Common myeloid progenitor, CD34-positive (primary cell): ENCODE measurements at regions not wholly inside any gene's neighbourhood (a gene's known extent, or its start where the extent isn't known, plus 50 kb on each side); places are given as distances from the start of the nearest gene placed in this dataset.

Experiments used
- CTCF ChIA-PET: fragments of 350-600 bp; sonication (Branson Sonifier 250); formaldehyde crosslinking; loops from one replicate; lab custom pipeline; 2021; ENCODE audit warnings: antibody characterized with exemption; lab: Charles Lee
- POLR2A ChIA-PET: fragments of 350-600 bp; sonication (Branson Sonifier 250); formaldehyde crosslinking; loops from one replicate; lab custom pipeline; 2021; ENCODE audit warnings: antibody characterized with exemption; lab: Charles Lee
- DNase-seq, 3 donors: peaks; one replicate each; pipeline versions ENCODE4 v3.0.0 to v3.0.0-alpha.2; 2013
- H3K27ac ChIP-seq, 2 experiments: 1 replicate in 1 of 2; 2 replicates in 1 of 2; pipeline ENCODE4 v1.7.0; 2013; ENCODE audit warnings: inconsistent platforms in 2 of 2, low read length in 2 of 2, mild to moderate bottlenecking in 2 of 2, low read depth in 1 of 2, moderate library complexity in 1 of 2; ENCODE audit not compliant: severe bottlenecking in 2 of 2, insufficient read depth in 1 of 2, poor library complexity in 1 of 2
- H3K27me3 ChIP-seq, 5 experiments: replicated peaks in 2 of 5; 1 replicate in 3 of 5; 2 replicates in 2 of 5; pipeline versions ENCODE4 v1.6.1 to v1.7.0; 2013; ENCODE audit warnings: low read length in 4 of 5, mild to moderate bottlenecking in 2 of 5, moderate library complexity in 2 of 5, inconsistent platforms in 1 of 5; ENCODE audit not compliant: insufficient read depth in 5 of 5, control insufficient read depth in 4 of 5
- H3K36me3 ChIP-seq, 4 experiments: 1 replicate in 2 of 4; 2 replicates in 2 of 4; pipeline versions ENCODE4 v1.6.1 to v1.7.0; 2013; ENCODE audit warnings: low read length in 3 of 4, control low read depth in 1 of 4, mild to moderate bottlenecking in 1 of 4; ENCODE audit not compliant: control insufficient read depth in 4 of 4, insufficient read depth in 4 of 4
- H3K4me1 ChIP-seq, 4 experiments: 1 replicate in 3 of 4; 2 replicates in 1 of 4; pipeline versions ENCODE4 v1.6.1 to v1.7.1; 2013; ENCODE audit warnings: low read length in 3 of 4, mild to moderate bottlenecking in 3 of 4, control low read depth in 1 of 4, inconsistent platforms in 1 of 4, moderate library complexity in 1 of 4; ENCODE audit not compliant: control insufficient read depth in 4 of 4, insufficient read depth in 4 of 4; ENCODE audit errors: control extremely low read depth in 1 of 4
- H3K4me3 ChIP-seq, 7 experiments: 1 replicate in 4 of 7; 2 replicates in 3 of 7; pipeline versions ENCODE4 v1.5.1 to v1.7.0; 2013; ENCODE audit warnings: mild to moderate bottlenecking in 7 of 7, low read length in 6 of 7, moderate library complexity in 6 of 7, inconsistent platforms in 2 of 7, low read depth in 2 of 7, control low read depth in 1 of 7; ENCODE audit not compliant: insufficient read depth in 4 of 7, control insufficient read depth in 1 of 7; ENCODE audit errors: extremely low read depth in 1 of 7
- H3K9me3 ChIP-seq, 5 experiments: 1 replicate in 4 of 5; 2 replicates in 1 of 5; pipeline versions ENCODE4 v1.6.1 to v1.7.1; 2013; ENCODE audit warnings: low read length in 4 of 5, mild to moderate bottlenecking in 2 of 5, inconsistent platforms in 1 of 5, low read depth in 1 of 5, moderate library complexity in 1 of 5; ENCODE audit not compliant: control insufficient read depth in 4 of 5, insufficient read depth in 2 of 5; ENCODE audit errors: control extremely low read depth in 1 of 5
- WGBS: methylation state at CpG from one replicate; pipeline ENCODE4 v1.1.5; 2013; ENCODE audit not compliant: insufficient coverage; 5-methylcytosine and 5-hydroxymethylcytosine counted together

DNA sequence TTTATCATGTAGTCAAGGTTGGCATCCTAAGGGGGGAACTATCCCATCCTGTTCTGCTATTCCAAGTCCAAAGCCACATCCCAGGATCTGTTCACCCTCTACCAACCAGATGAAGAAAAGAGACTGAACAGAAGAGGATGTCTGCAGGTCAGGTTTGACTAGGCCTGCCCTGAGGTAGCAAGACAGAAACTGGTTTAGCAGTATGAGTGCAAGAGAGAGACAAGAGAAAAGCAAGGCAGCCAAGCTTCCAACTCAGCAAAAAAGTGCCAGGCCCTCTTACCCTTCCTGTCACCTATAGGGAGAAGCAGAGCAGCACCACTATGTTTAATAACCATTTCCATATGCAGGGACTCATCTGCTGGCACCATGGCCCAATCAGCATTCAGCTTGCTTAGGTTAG lies 320.8 kb upstream of the DUSP10 start:
- no peaks in the 10 kb centered on the region for H3K27me3 ChIP-seq
- CTCF ChIA-PET: interaction anchor here (1.4 kb wide), 1 partner anchor 9 kb away, joined by 4 read pairs; no protein-coding TSS in a partner anchor
- no peaks in the 10 kb centered on the region for H3K4me1 ChIP-seq
- H3K27ac ChIP-seq: no peak overlapping the region
- no peak overlapping the region for H3K4me3 ChIP-seq
- H3K9me3 ChIP-seq: peaks cover 0 to 23% (median 2%) of the 10 kb centered on the region in 5 experiments
- POLR2A ChIA-PET: no interaction called here
- no peak for DNase-seq
- no peaks in the 10 kb centered on the region for H3K36me3 ChIP-seq

DNA sequence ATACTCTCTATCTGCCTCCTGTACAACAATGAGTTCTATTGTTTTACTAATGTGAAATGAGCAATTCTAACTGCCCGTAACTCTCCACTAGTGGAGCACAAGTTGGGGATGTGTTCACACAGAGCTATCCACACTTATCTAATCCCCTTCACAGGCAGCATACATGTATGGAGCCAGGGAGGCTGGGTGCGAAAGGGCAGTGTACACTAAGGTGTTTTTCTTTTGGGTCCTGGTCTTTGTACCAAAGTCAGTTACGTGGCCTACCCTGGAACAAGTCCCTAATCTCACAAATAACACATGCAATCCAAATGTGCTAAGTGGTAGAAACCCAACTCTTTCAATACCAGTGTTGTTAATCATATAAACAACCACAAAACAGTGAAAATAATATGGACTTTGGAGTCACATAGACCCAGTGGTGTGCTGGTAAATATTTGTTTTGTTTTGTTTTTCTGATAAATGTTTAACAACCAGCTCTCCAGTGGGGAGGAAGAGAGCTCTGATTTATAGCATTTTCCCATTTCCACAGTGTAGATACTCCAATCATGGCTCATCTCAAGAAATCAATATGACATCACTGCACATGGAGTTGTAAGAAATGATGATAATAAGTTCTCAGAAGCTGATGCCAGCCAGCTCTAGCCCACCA lies 319.9 kb upstream of the DUSP10 start:
- H3K36me3 ChIP-seq: no peaks in the 10 kb centered on the region
- DNase-seq: no peak
- H3K27ac ChIP-seq: no peak overlapping the region
- ChIA-PET POLR2A (no interaction called here), CTCF (interaction anchor here (1.4 kb wide), 1 partner anchor 10 kb away, joined by 4 read pairs; no protein-coding TSS in a partner anchor)
- H3K4me1 ChIP-seq: no peaks in the 10 kb centered on the region
- WGBS: 100% methylated on average over 2 of the region's 3 CpGs
- H3K27me3 ChIP-seq: no peaks in the 10 kb centered on the region
- H3K4me3 ChIP-seq: no peak overlapping the region
- peaks cover 0 to 23% (median 2%) of the 10 kb centered on the region in 5 experiments for H3K9me3 ChIP-seq

DNA sequence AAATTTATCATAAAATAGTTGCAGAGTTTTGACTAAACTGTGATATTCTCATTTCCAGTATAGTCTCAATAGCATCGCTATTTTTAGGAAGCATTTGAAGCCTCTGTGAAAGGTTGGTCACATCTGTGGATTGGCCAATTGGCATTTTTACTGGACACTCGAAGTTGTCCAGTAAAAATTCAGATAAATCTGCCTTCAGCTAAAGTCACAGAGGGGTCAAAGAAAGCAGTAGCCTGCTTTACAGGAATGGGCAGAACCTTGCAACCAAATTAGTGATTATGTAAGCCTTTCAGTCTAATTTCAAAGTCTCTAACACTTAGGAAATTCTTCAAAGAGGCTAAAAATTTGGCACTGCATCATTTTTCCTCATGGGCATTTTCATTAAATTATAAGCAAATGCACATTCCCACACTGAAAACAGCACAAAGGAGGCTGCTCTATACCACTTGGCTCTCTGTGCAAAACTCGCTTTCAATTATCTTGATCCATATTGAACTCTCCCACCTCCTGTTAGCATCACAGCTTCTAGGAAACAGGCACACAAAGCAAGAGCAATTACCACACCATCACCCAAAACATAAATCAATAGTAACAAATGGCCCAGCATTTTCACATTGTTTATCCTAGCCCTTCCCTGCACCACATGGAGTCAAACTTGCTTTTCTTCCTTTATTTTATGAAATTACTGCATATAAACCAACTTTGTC lies 318.5 kb upstream of the DUSP10 start:
- Histone ChIP-seq H3K36me3 (no peaks in the 10 kb centered on the region), H3K27ac (no peak overlapping the region), H3K27me3 (no peaks in the 10 kb centered on the region), H3K4me1 (no peaks in the 10 kb centered on the region), H3K4me3 (no peak overlapping the region), H3K9me3 (peaks cover 0 to 17% (median 0%) of the 10 kb centered on the region in 5 experiments)
- POLR2A ChIA-PET: no interaction called here
- CTCF ChIA-PET: interaction anchor here (0.7 to 1.4 kb wide), 2 partner anchors 9 to 30 kb away, joined by 3 to 4 read pairs; no protein-coding TSS in a partner anchor
- DNase-seq: no peak
- WGBS: 100% methylated on average over 3 of the region's 3 CpGs

DNA sequence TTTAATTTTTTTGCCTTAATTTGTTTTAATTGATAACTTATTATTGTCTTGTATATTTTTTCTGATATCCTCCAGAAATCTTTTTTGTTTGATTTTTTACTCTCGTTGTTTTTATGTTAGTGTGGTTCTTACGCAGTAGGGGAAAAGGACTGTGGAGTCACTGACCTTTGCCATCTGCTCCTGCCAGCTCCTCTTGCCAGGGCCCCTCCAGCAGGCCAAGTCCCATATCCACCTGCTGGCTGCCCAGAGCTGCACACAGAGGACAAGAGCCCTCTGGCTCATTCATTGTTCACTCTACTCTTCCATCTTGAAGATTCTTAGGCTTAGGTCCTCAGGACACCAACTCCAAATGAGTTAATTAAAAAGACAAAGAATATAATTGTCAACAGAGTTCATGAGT lies 316.4 kb upstream of the DUSP10 start:
- POLR2A ChIA-PET: no interaction called here
- WGBS: 100% methylated on average over 1 of the region's 2 CpGs
- DNase-seq: no peak

DNA sequence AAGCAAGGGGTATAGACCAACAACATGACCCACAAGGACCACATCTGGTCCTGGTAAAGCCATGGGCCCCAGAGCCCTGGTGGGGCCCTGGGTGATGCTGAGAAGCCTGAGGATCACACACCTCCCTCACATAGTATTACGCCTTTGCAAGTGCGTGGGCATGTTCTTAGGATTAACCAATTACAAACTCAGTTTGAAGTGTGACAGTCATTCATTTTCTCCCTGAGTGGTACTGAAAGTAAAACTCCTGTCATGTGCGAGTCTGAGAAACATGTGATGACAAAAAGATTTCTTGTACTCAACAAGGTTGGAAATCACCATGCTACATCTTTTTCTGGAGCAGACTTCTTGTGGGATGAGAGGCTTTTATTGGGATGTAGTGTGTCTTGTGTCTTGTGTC lies 315.3 kb upstream of the DUSP10 start:
- Histone ChIP-seq H3K36me3 (no peaks in the 10 kb centered on the region), H3K4me3 (no peak overlapping the region), H3K27me3 (no peaks in the 10 kb centered on the region), H3K4me1 (no peaks in the 10 kb centered on the region), H3K27ac (no peak overlapping the region), H3K9me3 (no peaks in the 10 kb centered on the region)
- ChIA-PET CTCF (no interaction called here), POLR2A (no interaction called here)
- 100% methylated on average over 3 of the region's 3 CpGs for WGBS
- no peak for DNase-seq

More for the DNA sequence above, 316.4 kb upstream of the DUSP10 start:
- Histone ChIP-seq H3K36me3 (no peaks in the 10 kb centered on the region), H3K9me3 (no peaks in the 10 kb centered on the region), H3K27me3 (no peaks in the 10 kb centered on the region), H3K4me1 (no peaks in the 10 kb centered on the region), H3K4me3 (no peak overlapping the region), H3K27ac (no peak overlapping the region)
- CTCF ChIA-PET: no interaction called here

DNA sequence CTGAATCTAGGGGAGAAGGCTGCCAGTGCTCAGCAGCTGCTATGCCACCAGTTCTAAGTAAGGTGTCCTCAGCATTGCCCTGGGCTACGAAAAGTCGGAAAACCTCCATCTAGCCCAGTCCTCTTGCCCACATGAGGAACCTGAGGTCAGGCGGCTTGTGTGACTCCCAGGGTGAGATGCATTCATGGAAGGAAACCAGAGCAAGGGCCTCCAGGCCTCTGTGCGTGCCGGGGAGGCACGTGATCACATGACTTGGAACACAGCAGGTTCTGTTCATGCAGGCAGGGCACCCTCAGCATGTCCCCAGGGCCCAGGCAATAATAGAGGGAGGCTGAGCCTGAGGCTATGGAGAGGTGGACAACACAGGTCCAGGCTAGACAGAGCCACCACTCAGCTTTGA lies 312.5 kb upstream of the DUSP10 start:
- POLR2A ChIA-PET: no interaction called here
- CTCF ChIA-PET: no interaction called here

DNA sequence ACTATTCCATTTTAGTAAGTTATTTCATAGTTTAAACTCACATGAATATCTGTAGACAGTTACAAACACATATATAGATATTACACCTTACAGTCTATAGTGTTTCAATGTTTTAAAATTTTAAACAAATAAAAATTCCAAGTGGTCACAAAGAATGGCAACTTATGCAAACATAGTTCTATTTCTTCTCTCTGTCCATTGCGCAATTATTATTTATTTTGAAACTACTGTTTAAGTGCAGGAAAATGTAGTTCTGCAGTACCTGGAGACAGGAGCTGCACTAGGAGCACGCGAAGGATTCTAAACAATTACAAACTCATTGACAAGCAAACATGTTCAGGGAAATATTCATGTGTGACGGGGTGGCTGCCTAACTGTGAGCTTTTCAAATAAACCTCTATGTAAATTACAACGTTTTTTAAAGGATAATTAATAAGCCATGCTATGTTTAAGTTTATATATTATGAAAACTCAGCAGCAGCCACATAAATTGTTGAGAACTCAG lies 312.0 kb upstream of the DUSP10 start:
- Histone ChIP-seq H3K36me3 (no peaks in the 10 kb centered on the region), H3K4me1 (peaks cover 2 to 7% (median 4%) of the 10 kb centered on the region in 4 experiments), H3K4me3 (no peak overlapping the region), H3K27me3 (no peaks in the 10 kb centered on the region), H3K9me3 (no peaks in the 10 kb centered on the region), H3K27ac (no peak overlapping the region)
- DNase-seq: no peak
- POLR2A ChIA-PET: no interaction called here
- CTCF ChIA-PET: no interaction called here
- WGBS: no CpG with 5 or more reads among the region's 5 CpGs

More for the DNA sequence above, 312.5 kb upstream of the DUSP10 start:
- DNase-seq: no peak
- WGBS: 94% methylated on average over 3 of the region's 6 CpGs
- H3K4me1 ChIP-seq: peaks cover 0 to under 1% (median 0%) of the 10 kb centered on the region in 4 experiments
- no peak overlapping the region for H3K27ac ChIP-seq
- no peaks in the 10 kb centered on the region for H3K9me3 ChIP-seq
- no peak overlapping the region for H3K4me3 ChIP-seq
- no peaks in the 10 kb centered on the region for H3K36me3 ChIP-seq
- H3K27me3 ChIP-seq: no peaks in the 10 kb centered on the region
